GM19351 (cell line): ENCODE measurements at regions not wholly inside any gene's neighbourhood (a gene's known extent, or its start where the extent isn't known, plus 50 kb on each side); places are given as distances from the start of the nearest gene placed in this dataset.

ENCODE experiments used
- ATAC-seq: cut with Tn5 transposase; IDR thresholded peaks from one replicate; pipeline ENCODE4 v1.9.1; 2021; ENCODE audit warnings: mild to moderate bottlenecking, moderate library complexity; ENCODE audit not compliant: unreplicated experiment

- no peak for ATAC-seq
These were observed 340.6 kb downstream of the SOX2 start for GRCh38 chr3:182052332-182052731.

GRCh38 chr3:182052757-182053156 lies 341.0 kb downstream of the SOX2 start:
- ATAC-seq, result no peak

- ATAC-seq, result no peak
These were observed 346.8 kb downstream of the SOX2 start for GRCh38 chr3:182058488-182058887.

- no peak for ATAC-seq
These were observed 352.0 kb downstream of the SOX2 start for GRCh38 chr3:182063742-182064141.

GRCh38 chr3:182067423-182067822 lies 355.7 kb downstream of the SOX2 start:
- ATAC-seq, result no peak

GRCh38 chr3:182078316-182078715 lies 366.6 kb downstream of the SOX2 start:
- ATAC-seq, result no peak

- no peak for ATAC-seq
These were observed 367.2 kb downstream of the SOX2 start for GRCh38 chr3:182078929-182079328.

- no peak for ATAC-seq
These were observed 369.4 kb downstream of the SOX2 start for GRCh38 chr3:182081096-182081495.

GRCh38 chr3:182083112-182083511 lies 371.4 kb downstream of the SOX2 start:
- ATAC-seq, result no peak

- peak; percentile 72 for ATAC-seq
These were observed 381.0 kb downstream of the SOX2 start for GRCh38 chr3:182092662-182093262.

- no peak for ATAC-seq
These were observed 382.6 kb downstream of the SOX2 start for GRCh38 chr3:182094321-182094720.

GRCh38 chr3:182104881-182105280 lies 393.2 kb downstream of the SOX2 start:
- ATAC-seq, result no peak

GRCh38 chr3:182105875-182106274 lies 394.1 kb downstream of the SOX2 start:
- ATAC-seq, result no peak

GRCh38 chr3:182108371-182108770 lies 396.6 kb downstream of the SOX2 start:
- no peak for ATAC-seq

- ATAC-seq, result no peak
These were observed 400.2 kb downstream of the SOX2 start for GRCh38 chr3:182111967-182112366.

GRCh38 chr3:182115328-182116015 lies 403.7 kb downstream of the SOX2 start:
- no peak for ATAC-seq

GRCh38 chr3:182116386-182116785 lies 404.7 kb downstream of the SOX2 start:
- no peak for ATAC-seq

GRCh38 chr3:182117131-182117530 lies 405.4 kb downstream of the SOX2 start:
- ATAC-seq, result no peak

- ATAC-seq, result no peak
These were observed 405.9 kb downstream of the SOX2 start for GRCh38 chr3:182117583-182117982.

- no peak for ATAC-seq
These were observed 406.3 kb downstream of the SOX2 start for GRCh38 chr3:182118066-182118465.

GRCh38 chr3:182121401-182121800 lies 409.7 kb downstream of the SOX2 start:
- no peak for ATAC-seq

- no peak for ATAC-seq
These were observed 411.1 kb downstream of the SOX2 start for GRCh38 chr3:182122779-182123178.

- no peak for ATAC-seq
These were observed 412.5 kb downstream of the SOX2 start for GRCh38 chr3:182124187-182124586.
